ENCODE measurements at regions not wholly inside any gene's neighbourhood (a gene's known extent, or its start where the extent isn't known, plus 50 kb on each side); places are given as distances from the start of the nearest gene placed in this dataset.

DNA sequence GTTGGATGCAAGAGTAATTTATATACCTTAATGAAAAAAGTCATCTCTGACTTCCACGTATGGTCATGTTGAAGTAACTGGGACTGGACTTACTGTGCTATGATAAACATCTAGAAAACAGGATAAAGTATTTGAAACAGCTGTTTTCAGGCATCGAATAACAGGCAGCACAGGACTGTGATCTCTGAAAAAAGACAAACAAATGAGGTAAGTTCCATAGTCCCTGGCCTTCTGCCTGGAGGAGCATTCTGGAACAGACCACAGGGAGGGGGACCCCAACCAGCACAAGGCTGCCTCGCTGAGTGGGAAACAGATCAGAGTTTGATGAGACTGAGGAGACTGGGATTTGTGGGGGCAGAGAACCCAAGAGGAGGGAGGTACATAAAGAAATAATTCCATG, 89.1 kb upstream of the HABP2 start:
- ChIA-PET CTCF (interaction anchor here (1.3 kb wide), 1 partner anchor 12 kb away, joined by 3 read pairs; no protein-coding TSS in a partner anchor), POLR2A (no interaction called here)
- Mint-ChIP-seq H3K4me1 (ENCODE audit: low read depth) (no peaks in the 10 kb centered on the region), H3K4me3 (no peak overlapping the region), H3K27me3 (peaks cover 12% of the 10 kb centered on the region), H3K27ac (no peak overlapping the region), H3K36me3 (no peaks in the 10 kb centered on the region), H3K9me3 (no peaks in the 10 kb centered on the region)
- no peak for DNase-seq
- intact Hi-C loops (cut with micrococcal nuclease): no loop called here

DNA sequence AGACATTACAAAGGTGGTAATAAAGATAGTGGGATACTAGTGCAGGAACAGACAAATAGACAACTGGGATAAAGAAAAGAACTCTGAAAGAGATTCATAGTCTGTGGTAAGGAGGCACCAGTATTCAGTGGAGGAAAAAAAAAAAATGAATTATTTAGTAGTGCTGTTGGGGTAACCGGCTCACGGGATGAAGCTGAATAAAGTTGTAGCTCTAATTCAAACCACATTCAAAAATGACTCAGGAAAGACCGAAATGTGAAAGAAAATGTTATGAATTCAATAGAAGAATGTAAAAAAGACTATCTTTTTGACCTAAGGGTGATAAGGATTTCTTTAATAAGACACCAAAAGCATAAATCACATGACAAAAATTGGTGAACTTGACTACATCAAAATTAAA, 83.1 kb upstream of the HABP2 start:
- POLR2A ChIA-PET: no interaction called here

DNA sequence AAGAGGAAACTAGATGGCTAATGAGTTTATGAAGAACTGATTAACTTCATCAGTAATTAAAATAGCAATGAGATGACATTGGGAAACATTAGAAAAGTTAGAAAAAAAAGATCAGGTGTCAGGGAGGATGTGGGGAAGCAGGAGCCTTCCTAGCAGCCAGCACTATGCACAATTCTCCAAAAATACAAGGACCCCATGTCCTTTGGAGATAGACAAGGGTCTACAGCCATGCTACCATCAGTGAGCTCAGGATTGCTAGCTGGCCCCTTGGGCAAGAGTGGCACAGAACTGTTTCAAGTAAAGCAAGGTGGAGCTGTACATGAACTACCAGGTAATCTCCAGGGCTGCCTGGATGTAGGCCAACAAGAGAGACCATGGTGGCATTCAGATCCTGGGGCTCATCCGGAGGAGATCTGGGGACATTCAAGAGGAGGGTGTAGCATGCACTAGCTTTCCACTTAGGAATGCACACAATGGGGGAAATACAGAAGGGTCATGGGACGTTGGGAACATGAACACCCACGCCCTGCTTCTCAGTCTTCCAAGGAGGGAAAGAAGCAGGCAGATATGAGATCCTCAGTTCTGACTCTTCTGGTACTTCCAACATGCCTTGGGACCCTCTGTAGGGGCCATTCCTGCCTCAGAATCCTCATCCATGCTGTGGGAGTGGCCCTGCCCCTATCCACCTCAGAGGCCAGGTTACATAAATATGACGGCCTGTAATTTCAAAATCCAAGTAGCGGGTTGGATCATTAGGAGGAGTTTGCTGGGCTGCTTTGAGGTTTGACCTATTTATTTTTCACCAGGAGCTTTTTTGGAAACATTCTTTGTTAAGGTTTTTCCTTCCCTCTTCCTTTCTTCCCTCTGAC, 82.2 kb upstream of the HABP2 start:
- ChIA-PET CTCF (interaction anchor here (1.2 kb wide), 1 partner anchor 22 kb away, joined by 3 read pairs; no protein-coding TSS in a partner anchor), POLR2A (no interaction called here)
- Mint-ChIP-seq H3K27ac (no peak overlapping the region), H3K9me3 (no peaks in the 10 kb centered on the region), H3K4me3 (no peak overlapping the region), H3K4me1 (ENCODE audit: low read depth) (no peaks in the 10 kb centered on the region), H3K36me3 (no peaks in the 10 kb centered on the region), H3K27me3 (peaks cover 5% of the 10 kb centered on the region)
- intact Hi-C loops (cut with micrococcal nuclease): no loop called here
- DNase-seq: no peak

More for the DNA sequence above, 83.1 kb upstream of the HABP2 start:
- H3K9me3 Mint-ChIP-seq: no peaks in the 10 kb centered on the region
- H3K36me3 Mint-ChIP-seq: no peaks in the 10 kb centered on the region
- H3K4me3 Mint-ChIP-seq: no peak overlapping the region
- H3K27me3 Mint-ChIP-seq: peaks cover under 1% of the 10 kb centered on the region
- intact Hi-C loops (cut with micrococcal nuclease): no loop called here
- H3K4me1 Mint-ChIP-seq (ENCODE audit: low read depth): no peaks in the 10 kb centered on the region
- H3K27ac Mint-ChIP-seq: no peak overlapping the region
- no peak for DNase-seq
- CTCF ChIA-PET: no interaction called here

DNA sequence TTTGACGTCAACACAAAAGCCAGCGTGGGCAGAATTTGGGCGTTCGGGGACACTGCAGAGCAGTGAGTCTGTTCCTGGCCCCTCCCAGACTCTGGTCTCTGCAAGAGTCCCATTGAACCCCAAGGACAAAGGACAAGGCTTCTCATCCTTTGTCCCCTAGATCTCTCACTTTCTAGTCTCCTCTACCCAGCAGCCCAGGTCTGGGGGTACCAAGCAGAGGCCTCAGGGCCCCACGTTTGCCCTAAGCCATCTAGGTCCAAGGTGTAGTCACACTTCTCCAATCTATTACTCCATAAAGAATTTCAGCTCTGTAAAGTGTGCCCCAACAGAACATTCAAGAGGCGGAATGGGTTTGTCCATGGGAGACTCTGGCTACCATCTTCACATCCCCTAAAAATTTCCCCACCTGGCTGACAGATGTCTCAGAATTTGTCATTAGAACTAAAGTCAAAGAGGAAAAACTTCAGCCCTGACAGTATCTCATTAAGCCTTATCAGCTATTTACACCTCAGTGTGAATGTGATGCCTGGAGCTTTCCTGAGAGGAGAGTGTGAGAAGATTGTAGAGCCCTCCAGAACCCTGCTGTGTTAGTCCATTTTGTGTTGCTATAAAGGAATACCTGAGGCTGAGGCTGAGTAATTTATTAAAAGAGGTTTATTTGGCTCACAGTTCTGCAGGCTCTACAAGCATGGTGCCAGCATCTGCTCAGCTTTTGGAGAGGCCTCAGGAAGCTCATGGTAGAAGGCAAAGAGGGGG, 81.4 kb upstream of the HABP2 start:
- H3K4me3 Mint-ChIP-seq: no peak overlapping the region
- intact Hi-C loops (cut with micrococcal nuclease): no loop called here
- CTCF ChIA-PET: interaction anchor here (1.2 kb wide), 1 partner anchor 21 kb away, joined by 3 read pairs; no protein-coding TSS in a partner anchor
- H3K27ac Mint-ChIP-seq: no peak overlapping the region
- no peaks in the 10 kb centered on the region for H3K4me1 Mint-ChIP-seq (ENCODE audit: low read depth)
- no peaks in the 10 kb centered on the region for H3K36me3 Mint-ChIP-seq
- POLR2A ChIA-PET: no interaction called here
- DNase-seq: no peak
- no peaks in the 10 kb centered on the region for H3K9me3 Mint-ChIP-seq
- peaks cover 5% of the 10 kb centered on the region for H3K27me3 Mint-ChIP-seq

DNA sequence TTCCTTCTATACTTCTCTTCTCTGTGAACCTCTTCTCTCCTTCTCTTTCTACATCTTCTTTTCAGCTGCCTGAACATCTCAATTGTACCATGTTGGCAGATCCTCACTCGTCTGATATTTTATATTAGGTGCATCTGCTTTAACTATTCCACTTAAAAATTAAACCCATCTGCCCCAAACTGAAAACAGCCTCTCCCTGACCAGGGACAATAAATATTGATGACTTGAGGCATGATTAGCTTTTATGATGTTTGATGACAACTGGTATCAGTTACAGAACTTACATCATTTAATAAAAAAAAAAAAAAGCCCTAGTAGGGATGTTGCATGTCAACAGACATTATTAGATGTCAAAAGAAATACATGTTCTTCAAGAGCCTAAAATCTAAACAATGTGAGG, 79.8 kb upstream of the HABP2 start:
- Mint-ChIP-seq H3K27ac (no peak overlapping the region), H3K27me3 (peaks cover 5% of the 10 kb centered on the region), H3K4me3 (no peak overlapping the region), H3K9me3 (no peaks in the 10 kb centered on the region), H3K4me1 (ENCODE audit: low read depth) (no peaks in the 10 kb centered on the region), H3K36me3 (no peaks in the 10 kb centered on the region)
- intact Hi-C loops (cut with micrococcal nuclease): no loop called here
- DNase-seq: no peak
- POLR2A ChIA-PET: no interaction called here
- CTCF ChIA-PET: no interaction called here

DNA sequence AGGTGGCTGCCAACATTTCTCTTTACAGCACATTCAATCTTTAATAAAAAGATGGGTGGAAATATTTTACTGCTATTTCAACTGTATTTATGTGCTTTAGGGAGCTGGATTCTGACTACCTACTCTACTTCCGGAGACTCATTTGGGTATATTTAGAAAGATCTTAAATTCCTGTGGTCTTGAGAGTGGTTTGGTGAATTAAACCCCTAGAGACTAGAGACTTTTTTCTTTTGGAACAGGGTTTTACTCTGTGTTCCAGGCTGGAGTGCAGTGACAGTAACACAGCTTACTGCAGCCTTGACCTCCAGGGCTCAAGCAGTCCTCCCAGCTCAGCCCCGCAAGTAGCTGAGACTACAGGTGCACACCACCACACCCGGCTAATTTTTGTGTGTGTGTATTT, 79.0 kb upstream of the HABP2 start:
- no peaks in the 10 kb centered on the region for H3K4me1 Mint-ChIP-seq (ENCODE audit: low read depth)

DNA sequence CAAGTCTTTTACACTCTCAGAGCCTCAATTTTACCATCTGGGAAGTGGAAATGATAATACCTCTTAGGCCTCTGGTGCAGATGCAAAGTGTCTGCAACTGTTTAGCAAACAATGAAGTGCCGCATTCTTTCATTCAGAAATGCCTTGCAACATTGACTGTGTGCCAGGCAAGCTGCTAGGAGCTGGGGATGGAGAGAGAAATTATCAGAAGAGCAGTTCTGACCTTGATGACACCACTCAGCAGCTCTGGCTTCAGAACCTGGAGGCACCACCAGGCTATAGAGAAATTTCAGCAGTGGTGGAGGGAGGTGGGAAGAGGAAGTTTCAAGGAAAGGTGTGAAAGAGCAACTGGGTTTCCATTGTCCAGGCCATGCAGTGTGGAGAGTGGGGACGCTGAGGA, 78.1 kb upstream of the HABP2 start:
- Mint-ChIP-seq H3K27me3 (peaks cover 5% of the 10 kb centered on the region), H3K36me3 (peaks cover 2% of the 10 kb centered on the region), H3K4me3 (no peak overlapping the region), H3K9me3 (peaks cover 8% of the 10 kb centered on the region), H3K4me1 (ENCODE audit: low read depth) (no peaks in the 10 kb centered on the region), H3K27ac (no peak overlapping the region)
- CTCF ChIA-PET: no interaction called here
- POLR2A ChIA-PET: no interaction called here
- no peak for DNase-seq
- intact Hi-C loops (cut with micrococcal nuclease): no loop called here

More for the DNA sequence above, 79.0 kb upstream of the HABP2 start:
- intact Hi-C loops (cut with micrococcal nuclease): no loop called here
- H3K36me3 Mint-ChIP-seq: no peaks in the 10 kb centered on the region
- DNase-seq: no peak
- POLR2A ChIA-PET: no interaction called here
- peaks cover 5% of the 10 kb centered on the region for H3K27me3 Mint-ChIP-seq
- no peaks in the 10 kb centered on the region for H3K9me3 Mint-ChIP-seq
- H3K27ac Mint-ChIP-seq: no peak overlapping the region
- H3K4me3 Mint-ChIP-seq: no peak overlapping the region
- CTCF ChIA-PET: no interaction called here

DNA sequence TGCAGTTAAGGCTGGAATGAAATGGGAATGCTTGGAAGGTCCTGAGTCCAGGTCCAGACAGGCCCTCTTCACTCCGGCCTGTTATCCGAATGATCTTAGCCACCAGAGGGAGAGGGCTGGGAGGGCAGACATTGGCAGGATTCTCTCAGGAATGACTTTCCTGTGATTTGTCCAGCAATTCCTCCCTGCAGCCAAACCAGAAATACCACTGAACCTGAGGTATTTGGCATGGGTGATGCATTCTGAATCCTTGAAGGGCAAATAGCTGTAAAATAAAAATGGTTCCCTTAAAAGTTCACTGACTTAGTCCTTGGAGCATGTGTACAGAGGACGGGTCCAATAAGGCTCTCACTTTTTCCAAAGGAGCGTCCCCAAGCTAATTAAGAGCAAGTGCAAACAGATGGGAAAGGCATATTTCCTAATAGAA, 77.5 kb upstream of the HABP2 start:
- no peaks in the 10 kb centered on the region for H3K4me1 Mint-ChIP-seq (ENCODE audit: low read depth)
- intact Hi-C loops (cut with micrococcal nuclease): no loop called here
- no peak overlapping the region for H3K27ac Mint-ChIP-seq
- DNase-seq: no peak
- peaks cover 2% of the 10 kb centered on the region for H3K36me3 Mint-ChIP-seq
- H3K4me3 Mint-ChIP-seq: no peak overlapping the region
- H3K27me3 Mint-ChIP-seq: peaks cover 5% of the 10 kb centered on the region
- POLR2A ChIA-PET: no interaction called here
- H3K9me3 Mint-ChIP-seq: peaks cover 14% of the 10 kb centered on the region
- CTCF ChIA-PET: no interaction called here

DNA sequence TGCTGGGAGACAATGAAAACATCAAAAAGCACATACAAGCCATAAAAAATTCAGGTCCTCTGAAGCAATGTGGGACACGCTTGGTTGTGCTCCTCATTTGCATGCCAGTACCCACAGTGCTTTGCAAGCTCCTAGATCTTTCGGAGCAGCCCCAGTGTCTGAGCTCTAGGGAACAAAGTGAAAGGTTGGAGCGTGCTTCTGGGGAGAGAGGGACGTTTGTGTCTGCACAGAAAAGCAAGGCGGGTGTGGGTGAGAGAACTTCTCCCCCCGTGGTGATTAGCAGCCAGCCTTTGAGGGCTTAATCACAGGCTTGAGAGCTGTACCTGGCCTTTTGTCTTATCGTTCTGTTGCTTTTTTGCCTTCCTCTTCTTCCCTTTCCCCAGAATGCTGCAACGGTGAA, 76.7 kb upstream of the HABP2 start:
- peaks cover 19% of the 10 kb centered on the region for H3K9me3 Mint-ChIP-seq
- H3K4me1 Mint-ChIP-seq (ENCODE audit: low read depth): no peaks in the 10 kb centered on the region
- POLR2A ChIA-PET: no interaction called here
- H3K27me3 Mint-ChIP-seq: peaks cover 5% of the 10 kb centered on the region
- peaks cover 2% of the 10 kb centered on the region for H3K36me3 Mint-ChIP-seq
- no peak overlapping the region for H3K4me3 Mint-ChIP-seq
- intact Hi-C loops (cut with micrococcal nuclease): no loop called here
- no peak for DNase-seq
- CTCF ChIA-PET: no interaction called here
- H3K27ac Mint-ChIP-seq: no peak overlapping the region

DNA sequence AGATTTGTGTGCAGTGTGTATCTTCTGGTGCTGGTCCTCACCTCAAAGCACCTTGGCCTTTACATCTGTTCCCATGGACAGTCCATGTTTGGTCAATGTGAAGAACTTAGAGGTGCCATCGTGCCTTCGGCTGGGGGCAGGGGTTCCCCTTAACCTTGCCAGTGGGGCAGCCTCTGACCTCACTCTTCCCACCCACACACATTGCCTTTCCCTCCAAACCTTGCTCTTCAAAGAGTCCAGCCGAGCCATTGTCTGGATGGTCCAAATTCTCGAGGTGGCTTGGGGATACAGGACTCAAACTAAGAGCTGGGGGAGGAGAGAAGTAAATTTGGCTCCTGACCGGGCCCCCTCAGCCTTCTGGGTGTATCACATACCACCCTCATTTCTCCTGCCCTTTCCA, 76.2 kb upstream of the HABP2 start:
- intact Hi-C loops (cut with micrococcal nuclease): no loop called here
- CTCF ChIA-PET: no interaction called here
- H3K4me1 Mint-ChIP-seq (ENCODE audit: low read depth): no peaks in the 10 kb centered on the region
- no peak overlapping the region for H3K4me3 Mint-ChIP-seq
- POLR2A ChIA-PET: no interaction called here
- H3K9me3 Mint-ChIP-seq: peaks cover 19% of the 10 kb centered on the region
- H3K27me3 Mint-ChIP-seq: peaks cover 5% of the 10 kb centered on the region
- peaks cover 2% of the 10 kb centered on the region for H3K36me3 Mint-ChIP-seq
- no peak overlapping the region for H3K27ac Mint-ChIP-seq
- DNase-seq: no peak

DNA sequence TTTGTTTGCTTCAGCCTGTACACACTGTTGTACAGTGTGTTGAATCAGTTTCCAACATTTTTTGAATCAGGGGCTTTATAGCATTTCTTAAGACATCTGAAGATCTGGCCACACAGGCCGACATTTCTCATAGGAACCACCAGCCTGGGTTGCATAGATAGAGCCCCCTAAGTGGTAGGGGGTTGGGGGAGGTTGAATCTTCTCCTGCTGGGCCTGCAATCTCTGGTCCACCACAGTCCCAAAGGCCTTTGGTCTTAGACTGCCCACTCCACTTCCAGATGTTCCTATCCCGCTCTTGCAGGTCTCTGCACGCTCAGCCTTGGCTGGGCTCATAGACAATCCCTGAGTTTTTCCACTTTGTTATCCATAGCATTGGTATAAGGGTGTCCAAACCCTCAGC, 75.4 kb upstream of the HABP2 start:
- no peak overlapping the region for H3K27ac Mint-ChIP-seq
- ChIA-PET CTCF (no interaction called here), POLR2A (no interaction called here)
- H3K36me3 Mint-ChIP-seq: peaks cover 2% of the 10 kb centered on the region
- no peak for DNase-seq
- no peaks in the 10 kb centered on the region for H3K4me1 Mint-ChIP-seq (ENCODE audit: low read depth)
- peaks cover 5% of the 10 kb centered on the region for H3K27me3 Mint-ChIP-seq
- H3K9me3 Mint-ChIP-seq: peaks cover 19% of the 10 kb centered on the region
- intact Hi-C loops (cut with micrococcal nuclease): no loop called here
- H3K4me3 Mint-ChIP-seq: no peak overlapping the region

DNA sequence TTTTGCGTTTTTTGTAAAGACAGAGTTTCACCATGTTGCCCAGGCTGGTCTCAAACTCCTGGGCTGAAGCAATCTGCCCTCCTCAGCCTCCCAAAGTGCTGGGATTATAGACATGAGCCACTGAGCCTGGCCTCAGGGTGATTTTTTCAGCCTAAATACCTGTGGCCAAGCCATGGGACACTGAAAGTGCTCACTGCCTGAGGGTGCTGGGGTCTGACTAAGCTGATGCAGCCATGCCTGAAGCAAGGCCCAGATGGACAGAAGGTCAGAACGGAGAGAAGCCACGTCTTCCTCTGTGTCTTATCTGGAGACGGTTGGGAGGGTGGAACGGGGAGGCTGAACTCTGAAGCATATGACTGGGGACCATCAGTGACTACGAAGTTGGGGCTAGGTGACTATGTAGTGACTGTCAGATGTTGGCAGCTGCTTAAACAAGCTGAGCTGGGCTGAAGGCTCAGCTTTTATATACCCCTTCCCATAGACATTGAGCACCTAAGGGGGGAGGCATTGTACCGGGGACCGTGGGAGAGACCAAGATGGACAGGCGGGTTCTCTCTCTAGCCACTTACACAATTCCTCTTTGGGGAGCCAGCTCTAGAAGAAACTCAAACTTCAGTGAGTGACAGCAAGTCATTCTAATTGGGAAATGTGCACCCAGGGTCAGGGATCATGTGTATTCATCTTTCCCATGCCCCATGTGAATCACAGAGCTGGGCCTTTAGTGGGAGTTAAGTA, 73.3 kb upstream of the HABP2 start:
- DNase-seq: no peak
- peaks cover 5% of the 10 kb centered on the region for H3K27me3 Mint-ChIP-seq
- H3K4me1 Mint-ChIP-seq (ENCODE audit: low read depth): no peaks in the 10 kb centered on the region
- intact Hi-C loops (cut with micrococcal nuclease): no loop called here
- no peak overlapping the region for H3K27ac Mint-ChIP-seq
- H3K4me3 Mint-ChIP-seq: no peak overlapping the region
- H3K36me3 Mint-ChIP-seq: peaks cover 2% of the 10 kb centered on the region
- ChIA-PET POLR2A (no interaction called here), CTCF (no interaction called here)
- H3K9me3 Mint-ChIP-seq: peaks cover 19% of the 10 kb centered on the region

All from activated CD4-positive, alpha-beta memory T cell treated with anti-CD3 and anti-CD28 coated beads for 36 hours (primary cell).